Body of pancreas (tissue), 4 donors: ENCODE measurements at regions not wholly inside any gene's neighbourhood (a gene's known extent, or its start where the extent isn't known, plus 50 kb on each side); places are given as distances from the start of the nearest gene placed in this dataset.

Source experiments
- ATAC-seq: fragments of 150-250 bp; one replicate; pipeline ENCODE4 v1.9.1; 2016
- DNase-seq, 4 donors: peaks; one replicate each; pipeline ENCODE4 v3.0.0-alpha.2; 2019
- H3K27ac ChIP-seq, 4 donors: fragments of 200-600 bp; sonication (generic); 1 replicate in 3 of 4; 2 replicates in 1 of 4; pipeline versions ENCODE4 v1.5.1 to v1.6.1; 2016 to 2019; ENCODE audit warnings: mild to moderate bottlenecking in 1 of 4, mixed read lengths in 1 of 4, moderate library complexity in 1 of 4
- H3K27me3 ChIP-seq, 2 donors: fragments of 200-600 bp; sonication (generic); one replicate each; pipeline ENCODE4 v1.6.0; 2016; ENCODE audit warnings: mild to moderate bottlenecking in 1 of 2
- H3K36me3 ChIP-seq, 2 donors: fragments of 200-600 bp; sonication (generic); replicated peaks in 1 of 2; 2 replicates each; pipeline ENCODE4 v1.5.1; 2016; ENCODE audit warnings: low read depth in 2 of 2; ENCODE audit not compliant: insufficient read depth in 1 of 2
- H3K4me1 ChIP-seq: fragments of 200-600 bp; sonication (generic); one replicate; pipeline ENCODE4 v1.6.0; 2016
- H3K4me3 ChIP-seq, 2 donors: fragments of 200-600 bp; sonication (generic); 1 replicate in 1 of 2; 2 replicates in 1 of 2; pipeline ENCODE4 v1.5.1; 2016 to 2019
- H3K9me3 ChIP-seq, 3 donors: fragments of 200-600 bp; sonication (generic); 1 replicate in 2 of 3; 2 replicates in 1 of 3; pipeline ENCODE4 v1.5.1; 2016
- CTCF ChIP-seq, 7 experiments: fragments of 450-650 bp in 4 of 7; fragments of 200-600 bp in 3 of 7; sonication (generic) in 3 of 7; IDR thresholded peaks; one replicate each; pipeline ENCODE4 v1.5.1; 2016 to 2019; ENCODE audit warnings: antibody characterized with exemption in 7 of 7
- POLR2A ChIP-seq, 3 donors: fragments of 450-650 bp; IDR thresholded peaks; one replicate each; pipeline ENCODE4 v1.6.1; 2016; ENCODE audit warnings: antibody characterized with exemption in 3 of 3, mild to moderate bottlenecking in 2 of 3
- WGBS, 2 donors: methylation state at CpG; one replicate each; pipeline ENCODE4 v1.1.5; 2017; 5-methylcytosine and 5-hydroxymethylcytosine counted together
- intact Hi-C: fragments of 100-400 bp; cut with DNase I; formaldehyde crosslinking; loops from one replicate; pipeline ENCODE4 v1.15.1; 2023

GRCh38 chr11:70002433-70002832 lies 75.7 kb upstream of the ANO1 start:
- Histone ChIP-seq H3K36me3 (no peaks in the 10 kb centered on the region), H3K27me3 (no peaks in the 10 kb centered on the region), H3K4me3 (no peak overlapping the region), H3K4me1 (no peaks in the 10 kb centered on the region), H3K9me3 (no peaks in the 10 kb centered on the region), H3K27ac (no peak overlapping the region)
- DNase-seq = no peak
- WGBS, 2 donors = 69 to 71% methylated on average over 8 of the region's 8 CpGs
- intact Hi-C loops = no loop called here
- ATAC-seq = no peak
- no peak for TF ChIP-seq CTCF (IDR thresholded peaks at IDR 0.05)
- TF ChIP-seq POLR2A (IDR thresholded peaks at IDR 0.05) = no peak

GRCh38 chr11:70005107-70005818 lies 72.9 kb upstream of the ANO1 start:
- H3K27ac ChIP-seq = no peak overlapping the region
- no peaks in the 10 kb centered on the region for H3K4me1 ChIP-seq
- intact Hi-C loops = no loop called here
- H3K36me3 ChIP-seq = no peaks in the 10 kb centered on the region
- H3K27me3 ChIP-seq = no peaks in the 10 kb centered on the region
- no peak overlapping the region for H3K4me3 ChIP-seq
- DNase-seq = no peak
- no peaks in the 10 kb centered on the region for H3K9me3 ChIP-seq
- ATAC-seq = no peak
- TF ChIP-seq POLR2A (IDR thresholded peaks at IDR 0.05) (no peak), CTCF (IDR thresholded peaks at IDR 0.05) (no peak)
- 42% methylated on average over 6 of the region's 6 CpGs for WGBS, 2 donors

- H3K9me3 ChIP-seq = no peaks in the 10 kb centered on the region
- TF ChIP-seq POLR2A (IDR thresholded peaks at IDR 0.05) (no peak), CTCF (IDR thresholded peaks at IDR 0.05) (no peak)
- WGBS, 2 donors = 62 to 75% methylated on average over 3 of the region's 3 CpGs
- no peak overlapping the region for H3K4me3 ChIP-seq
- intact Hi-C loops = no loop called here
- H3K27ac ChIP-seq = no peak overlapping the region
- DNase-seq (no peak), ATAC-seq (no peak)
- no peaks in the 10 kb centered on the region for H3K36me3 ChIP-seq
- H3K4me1 ChIP-seq = no peaks in the 10 kb centered on the region
- no peaks in the 10 kb centered on the region for H3K27me3 ChIP-seq
Measured at GRCh38 chr11:70007796-70008195, 70.3 kb upstream of the ANO1 start.

- Histone ChIP-seq H3K36me3 (no peaks in the 10 kb centered on the region), H3K27ac (no peak overlapping the region), H3K4me3 (no peak overlapping the region), H3K9me3 (no peaks in the 10 kb centered on the region), H3K4me1 (no peaks in the 10 kb centered on the region), H3K27me3 (no peaks in the 10 kb centered on the region)
- no peak for DNase-seq
- 48 to 60% methylated on average over 1 of the region's 1 CpG for WGBS, 2 donors
- intact Hi-C loops = no loop called here
- TF ChIP-seq CTCF (IDR thresholded peaks at IDR 0.05) = no peak
- TF ChIP-seq POLR2A (IDR thresholded peaks at IDR 0.05) = no peak
- ATAC-seq = no peak
Measured at GRCh38 chr11:70010774-70011173, 67.3 kb upstream of the ANO1 start.

- Histone ChIP-seq H3K27ac (no peak overlapping the region), H3K27me3 (no peaks in the 10 kb centered on the region), H3K4me1 (no peaks in the 10 kb centered on the region), H3K4me3 (no peak overlapping the region), H3K36me3 (no peaks in the 10 kb centered on the region), H3K9me3 (no peaks in the 10 kb centered on the region)
- 36 to 43% methylated on average over 2 of the region's 2 CpGs for WGBS, 2 donors
- TF ChIP-seq POLR2A (IDR thresholded peaks at IDR 0.05) (no peak), CTCF (IDR thresholded peaks at IDR 0.05) (no peak)
- DNase-seq (no peak), ATAC-seq (no peak)
- intact Hi-C loops = no loop called here
Measured at GRCh38 chr11:70012134-70012733, 65.9 kb upstream of the ANO1 start.
